SK-N-MC (cell line): ENCODE measurements at regions not wholly inside any gene's neighbourhood (a gene's known extent, or its start where the extent isn't known, plus 50 kb on each side); places are given as distances from the start of the nearest gene placed in this dataset.

Source experiments
- DNase-seq: peaks from one replicate; pipeline ENCODE4 v3.0.0-alpha.2; 2011; ENCODE audit warnings: low read depth, low spot score
- H3K27ac ChIP-seq: fragments of 200-600 bp; sonication (generic); 2 replicates; pipeline ENCODE4 v1.5.1; 2016; ENCODE audit warnings: mixed run types
- H3K36me3 ChIP-seq: fragments of 200-600 bp; sonication (generic); 2 replicates; pipeline ENCODE4 v1.6.1; 2017; ENCODE audit warnings: antibody characterized with exemption, low read length, mixed read lengths; ENCODE audit not compliant: insufficient read depth
- H3K4me3 ChIP-seq: fragments of 200-600 bp; sonication (generic); 2 replicates; pipeline ENCODE4 v1.5.1; 2016
- H3K9ac ChIP-seq: fragments of 200-600 bp; sonication (generic); 2 replicates; pipeline ENCODE4 v1.8.0; 2017; ENCODE audit warnings: mixed run types, mixed read lengths; ENCODE audit not compliant: insufficient read length
- H3K9me3 ChIP-seq: fragments of 200-600 bp; sonication (generic); 2 replicates; pipeline ENCODE4 v1.6.1; 2017; ENCODE audit warnings: low read depth, mild to moderate bottlenecking, antibody characterized with exemption, low read length, moderate library complexity, mixed read lengths
- EZH2 ChIP-seq: fragments of 200-600 bp; sonication (generic); IDR thresholded peaks from one replicate; pipeline ENCODE4 v1.6.1; 2017; ENCODE audit warnings: antibody characterized with exemption
- FOXP2 ChIP-seq: optimal IDR thresholded peaks from 2 replicates; pipeline ENCODE3; 2011; ENCODE audit warnings: mild to moderate bottlenecking, moderate library complexity; ENCODE audit not compliant: insufficient read depth; ENCODE audit errors: extremely low read length, control extremely low read depth
- POLR2AphosphoS5 ChIP-seq: IDR thresholded peaks from 2 replicates; pipeline ENCODE4 v1.6.1; 2012; ENCODE audit warnings: mild to moderate bottlenecking, low read depth, low read length, borderline replicate concordance

GRCh38 chr9:121559183-121559582 lies 59.5 kb upstream of the GGTA1 start:
- Histone ChIP-seq H3K4me3 (no peak overlapping the region), H3K27ac (no peak overlapping the region), H3K9ac (no peak overlapping the region), H3K9me3 (no peaks in the 10 kb centered on the region), H3K36me3 (no peaks in the 10 kb centered on the region)
- TF ChIP-seq EZH2 (no peak), POLR2AphosphoS5 (no peak), FOXP2 (no peak)
- DNase-seq: no peak

- DNase-seq: no peak
- TF ChIP-seq FOXP2 (no peak), EZH2 (no peak), POLR2AphosphoS5 (no peak)
- H3K9ac ChIP-seq: no peak overlapping the region
- H3K36me3 ChIP-seq: no peaks in the 10 kb centered on the region
- no peak overlapping the region for H3K4me3 ChIP-seq
- H3K27ac ChIP-seq: no peak overlapping the region
- no peaks in the 10 kb centered on the region for H3K9me3 ChIP-seq
These were observed 61.3 kb upstream of the GGTA1 start for GRCh38 chr9:121560921-121561320.

GRCh38 chr9:121561385-121562222 lies 62.0 kb upstream of the GGTA1 start:
- Histone ChIP-seq H3K9ac (no peak overlapping the region), H3K4me3 (no peak overlapping the region), H3K27ac (no peak overlapping the region), H3K9me3 (no peaks in the 10 kb centered on the region), H3K36me3 (no peaks in the 10 kb centered on the region)
- no peak for TF ChIP-seq POLR2AphosphoS5
- no peak for TF ChIP-seq EZH2
- no peak for TF ChIP-seq FOXP2
- DNase-seq: no peak

GRCh38 chr9:121562301-121562700 lies 62.7 kb upstream of the GGTA1 start:
- Histone ChIP-seq H3K36me3 (no peaks in the 10 kb centered on the region), H3K9ac (no peak overlapping the region), H3K27ac (no peak overlapping the region), H3K9me3 (no peaks in the 10 kb centered on the region), H3K4me3 (no peak overlapping the region)
- TF ChIP-seq EZH2: no peak
- TF ChIP-seq POLR2AphosphoS5: no peak
- no peak for TF ChIP-seq FOXP2
- DNase-seq: no peak

- Histone ChIP-seq H3K36me3 (no peaks in the 10 kb centered on the region), H3K4me3 (no peak overlapping the region), H3K9ac (no peak overlapping the region), H3K9me3 (no peaks in the 10 kb centered on the region), H3K27ac (no peak overlapping the region)
- no peak for DNase-seq
- TF ChIP-seq FOXP2 (no peak), POLR2AphosphoS5 (no peak), EZH2 (no peak)
These were observed 63.8 kb upstream of the GGTA1 start for GRCh38 chr9:121563425-121563824.

- H3K4me3 ChIP-seq: no peak overlapping the region
- TF ChIP-seq POLR2AphosphoS5 (no peak), FOXP2 (no peak), EZH2 (no peak)
- no peak overlapping the region for H3K27ac ChIP-seq
- DNase-seq: no peak
- no peaks in the 10 kb centered on the region for H3K36me3 ChIP-seq
- H3K9ac ChIP-seq: no peak overlapping the region
- H3K9me3 ChIP-seq: no peaks in the 10 kb centered on the region
These were observed 64.3 kb upstream of the GGTA1 start for GRCh38 chr9:121563881-121564460.

GRCh38 chr9:121564504-121565260 lies 65.0 kb upstream of the GGTA1 start:
- Histone ChIP-seq H3K9ac (no peak overlapping the region), H3K4me3 (no peak overlapping the region), H3K9me3 (no peaks in the 10 kb centered on the region), H3K27ac (no peak overlapping the region), H3K36me3 (no peaks in the 10 kb centered on the region)
- TF ChIP-seq POLR2AphosphoS5 (no peak), FOXP2 (no peak), EZH2 (no peak)
- no peak for DNase-seq
